ENCODE measurements at regions not wholly inside any gene's neighbourhood (a gene's known extent, or its start where the extent isn't known, plus 50 kb on each side); places are given as distances from the start of the nearest gene placed in this dataset.

DNA sequence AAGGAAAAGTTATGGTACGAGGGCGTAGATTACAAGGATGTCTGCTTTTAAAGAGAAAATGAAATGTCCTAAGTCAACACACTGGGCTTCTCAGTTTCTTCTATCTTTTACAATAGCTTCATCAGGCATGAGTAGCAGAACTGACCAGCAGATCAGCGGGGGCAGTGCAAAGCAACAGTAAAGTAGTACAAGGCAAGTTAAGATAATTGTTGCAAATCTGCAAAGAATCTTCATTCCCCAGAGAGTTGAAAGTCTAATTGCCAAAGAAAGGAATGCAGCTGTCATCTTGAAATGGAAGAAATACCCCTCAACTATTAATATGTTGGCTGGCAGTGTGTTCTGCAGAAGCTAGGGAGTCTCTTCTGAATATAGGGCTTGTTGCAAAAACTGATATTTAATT lies 60.2 kb upstream of the SLC39A10 start (continued):
- TF ChIP-seq CHD7 (IDR thresholded peaks at IDR 0.05; ENCODE audit: insufficient replicate concordance, low read length) (no peak), RFX5 (IDR thresholded peaks at IDR 0.05; ENCODE audit: borderline replicate concordance, low read depth, low read length) (no peak), BRCA1 (IDR thresholded peaks at IDR 0.05; ENCODE audit: low read depth, low read length) (no peak), SP2 (IDR thresholded peaks at IDR 0.05; ENCODE audit: low read length) (no peak), SP4 (IDR thresholded peaks at IDR 0.05; ENCODE audit: low read length) (no peak), CREB1 (IDR thresholded peaks at IDR 0.05) (no peak), SIX5 (IDR thresholded peaks at IDR 0.05; ENCODE audit: low read depth, low read length) (no peak), ZNF274 (IDR thresholded peaks at IDR 0.05; ENCODE audit: borderline replicate concordance, extremely low read depth, low read length) (no peak), TAF1 (IDR thresholded peaks at IDR 0.05; ENCODE audit: low read depth, low read length) (no peak), EP300 (IDR thresholded peaks at IDR 0.05; ENCODE audit: borderline replicate concordance in 1 of 2, low read depth in 2 of 2, low read length in 2 of 2) (no peak), JUND (IDR thresholded peaks at IDR 0.05; ENCODE audit: low read length) (no peak), FOSL1 (IDR thresholded peaks at IDR 0.05; ENCODE audit: insufficient read depth, low read depth, low read length) (no peak), KDM1A (IDR thresholded peaks at IDR 0.05; ENCODE audit: borderline replicate concordance, low read length) (no peak), CBX8 (IDR thresholded peaks at IDR 0.05; ENCODE audit: borderline replicate concordance, low read depth, low read length) (no peak)
